ENCODE measurements at regions not wholly inside any gene's neighbourhood (a gene's known extent, or its start where the extent isn't known, plus 50 kb on each side); places are given as distances from the start of the nearest gene placed in this dataset.

GRCh38 chr3:107925851-107926250 is 165.0 kb downstream of the CD47 start:
- intact Hi-C loops (cut with DNase I): no loop called here
- TF ChIP-seq POLR2A (IDR thresholded peaks at IDR 0.05): no peak
- TF ChIP-seq, protein P1, sequence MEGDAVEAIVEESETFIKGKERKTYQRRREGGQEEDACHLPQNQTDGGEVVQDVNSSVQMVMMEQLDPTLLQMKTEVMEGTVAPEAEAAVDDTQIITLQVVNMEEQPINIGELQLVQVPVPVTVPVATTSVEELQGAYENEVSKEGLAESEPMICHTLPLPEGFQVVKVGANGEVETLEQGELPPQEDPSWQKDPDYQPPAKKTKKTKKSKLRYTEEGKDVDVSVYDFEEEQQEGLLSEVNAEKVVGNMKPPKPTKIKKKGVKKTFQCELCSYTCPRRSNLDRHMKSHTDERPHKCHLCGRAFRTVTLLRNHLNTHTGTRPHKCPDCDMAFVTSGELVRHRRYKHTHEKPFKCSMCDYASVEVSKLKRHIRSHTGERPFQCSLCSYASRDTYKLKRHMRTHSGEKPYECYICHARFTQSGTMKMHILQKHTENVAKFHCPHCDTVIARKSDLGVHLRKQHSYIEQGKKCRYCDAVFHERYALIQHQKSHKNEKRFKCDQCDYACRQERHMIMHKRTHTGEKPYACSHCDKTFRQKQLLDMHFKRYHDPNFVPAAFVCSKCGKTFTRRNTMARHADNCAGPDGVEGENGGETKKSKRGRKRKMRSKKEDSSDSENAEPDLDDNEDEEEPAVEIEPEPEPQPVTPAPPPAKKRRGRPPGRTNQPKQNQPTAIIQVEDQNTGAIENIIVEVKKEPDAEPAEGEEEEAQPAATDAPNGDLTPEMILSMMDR (IDR thresholded peaks at IDR 0.05): no peak
- H3K9me3 ChIP-seq: no peaks in the 10 kb centered on the region

DNA sequence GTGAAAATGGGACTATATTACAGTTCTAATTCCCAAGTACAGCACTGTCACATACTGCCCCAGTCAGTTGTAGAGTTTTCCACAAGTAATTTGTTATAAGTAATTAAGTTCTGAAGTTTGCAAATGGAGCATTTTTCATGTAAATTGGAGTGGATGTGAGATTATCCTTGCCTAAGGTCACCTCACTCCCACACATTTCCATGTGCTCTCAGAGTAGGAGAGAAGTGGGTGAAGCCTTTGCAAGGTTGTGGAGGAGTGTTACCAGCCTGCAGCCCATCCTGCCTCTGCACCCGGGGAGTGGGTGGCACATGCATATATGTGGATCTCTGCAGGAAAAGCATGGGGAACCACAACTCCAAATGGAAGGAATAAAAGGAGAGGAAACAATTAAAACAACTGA is 169.8 kb downstream of the CD47 start:
- no peak overlapping the region for H3K4me3 ChIP-seq
- no peaks in the 10 kb centered on the region for H3K4me1 ChIP-seq
- WGBS, 2 donors: 90 to 100% methylated on average over 1 of the region's 1 CpG
- no peaks in the 10 kb centered on the region for H3K36me3 ChIP-seq
- no peak for DNase-seq
- TF ChIP-seq, protein P1 (IDR thresholded peaks at IDR 0.05): no peak
- TF ChIP-seq POLR2A (IDR thresholded peaks at IDR 0.05): no peak
- no peaks in the 10 kb centered on the region for H3K9me3 ChIP-seq
- peaks cover 0 to 15% (median 0%) of the 10 kb centered on the region in 4 donors for H3K27me3 ChIP-seq
- no peak overlapping the region for H3K27ac ChIP-seq
- intact Hi-C loops (cut with DNase I): no loop called here

More at GRCh38 chr3:107925851-107926250, 165.0 kb downstream of the CD47 start:
- Histone ChIP-seq H3K4me3 (no peak overlapping the region), H3K27me3 (peaks cover 0 to 6% (median 2%) of the 10 kb centered on the region in 4 donors), H3K27ac (no peak overlapping the region), H3K36me3 (no peaks in the 10 kb centered on the region), H3K4me1 (peaks cover 0 to 15% (median 6%) of the 10 kb centered on the region in 3 donors)
- no peak for DNase-seq
- 86 to 94% methylated on average over 5 of the region's 5 CpGs for WGBS, 2 donors

DNA sequence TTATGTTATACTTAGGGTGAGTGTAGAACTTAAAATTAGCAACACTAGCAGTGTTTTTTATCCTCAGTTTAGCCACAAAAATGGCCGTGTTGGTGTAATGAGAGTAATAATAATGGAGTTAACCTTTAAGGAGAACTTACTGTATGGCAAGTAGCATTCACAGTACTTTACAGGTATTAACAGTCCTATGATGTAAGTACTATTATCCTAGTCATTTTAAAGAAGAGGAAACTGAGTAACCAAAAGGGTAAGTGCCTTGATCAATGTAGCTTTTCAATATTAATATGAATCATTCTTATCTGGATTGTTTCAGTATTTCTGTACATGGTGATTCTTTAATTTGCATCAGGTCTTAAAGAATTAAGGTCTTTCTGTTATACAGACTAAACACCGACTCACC is 170.3 kb downstream of the CD47 start:
- intact Hi-C loops (cut with DNase I): no loop called here
- 78 to 88% methylated on average over 2 of the region's 2 CpGs for WGBS, 2 donors
- TF ChIP-seq, protein P1 (IDR thresholded peaks at IDR 0.05): no peak
- no peak for TF ChIP-seq POLR2A (IDR thresholded peaks at IDR 0.05)

GRCh38 chr3:107919239-107919638 is 171.6 kb downstream of the CD47 start:
- TF ChIP-seq POLR2A (IDR thresholded peaks at IDR 0.05): no peak
- TF ChIP-seq, protein P1 (IDR thresholded peaks at IDR 0.05): no peak
- Histone ChIP-seq H3K4me3 (no peak overlapping the region), H3K27ac (no peak overlapping the region), H3K36me3 (no peaks in the 10 kb centered on the region), H3K9me3 (no peaks in the 10 kb centered on the region), H3K4me1 (no peaks in the 10 kb centered on the region), H3K27me3 (peaks cover 0 to 15% (median 0%) of the 10 kb centered on the region in 4 donors)
- intact Hi-C loops (cut with DNase I): no loop called here
- no peak for DNase-seq
- 64 to 65% methylated on average over 3 of the region's 3 CpGs for WGBS, 2 donors

More for the DNA sequence above, 170.3 kb downstream of the CD47 start:
- Histone ChIP-seq H3K27me3 (peaks cover 0 to 15% (median 0%) of the 10 kb centered on the region in 4 donors), H3K36me3 (no peaks in the 10 kb centered on the region), H3K9me3 (no peaks in the 10 kb centered on the region), H3K4me1 (no peaks in the 10 kb centered on the region), H3K27ac (no peak overlapping the region), H3K4me3 (no peak overlapping the region)
- no peak for DNase-seq

- H3K36me3 ChIP-seq: no peaks in the 10 kb centered on the region
These were observed 174.7 kb downstream of the CD47 start for GRCh38 chr3:107916171-107916570.

More at GRCh38 chr3:107916171-107916570, 174.7 kb downstream of the CD47 start:
- Histone ChIP-seq H3K4me1 (no peaks in the 10 kb centered on the region), H3K9me3 (no peaks in the 10 kb centered on the region), H3K27me3 (peaks cover 0 to 15% (median 0%) of the 10 kb centered on the region in 4 donors), H3K27ac (no peak overlapping the region), H3K4me3 (no peak overlapping the region)
- TF ChIP-seq POLR2A (IDR thresholded peaks at IDR 0.05): no peak
- TF ChIP-seq, protein P1 (IDR thresholded peaks at IDR 0.05): no peak
- 72 to 77% methylated on average over 6 of the region's 6 CpGs for WGBS, 2 donors
- no peak for DNase-seq
- intact Hi-C loops (cut with DNase I): no loop called here

Data from esophagus squamous epithelium (tissue), 5 donors.